ENCODE measurements at regions not wholly inside any gene's neighbourhood (a gene's known extent, or its start where the extent isn't known, plus 50 kb on each side); places are given as distances from the start of the nearest gene placed in this dataset.

GRCh38 chr10:130491011-130491692 lies 355.0 kb downstream of the GLRX3 start:
- ChIA-PET CTCF (no interaction called here), POLR2A (no interaction called here)
- DNase-seq (ENCODE audit: extremely low spot score), result no peak
- no peak for TF ChIP-seq CTBP1 (IDR thresholded peaks at IDR 0.05; ENCODE audit: borderline replicate concordance)
- no peak for TF ChIP-seq L3MBTL2 (conservative IDR thresholded peaks at IDR 0.05)
- TF ChIP-seq ZNF384 (IDR thresholded peaks at IDR 0.05), result no peak
- no peak for TF ChIP-seq HDGF (IDR thresholded peaks at IDR 0.05; ENCODE audit: borderline replicate concordance)
- TF ChIP-seq SUZ12 (IDR thresholded peaks at IDR 0.05), result no peak
- TF ChIP-seq ELF4 (IDR thresholded peaks at IDR 0.05), result no peak

- POLR2A ChIA-PET, result no interaction called here
- no peak for TF ChIP-seq FOXA1 (IDR thresholded peaks at IDR 0.05)
- no peak for TF ChIP-seq HDGF (IDR thresholded peaks at IDR 0.05; ENCODE audit: borderline replicate concordance)
- no peak for TF ChIP-seq ZNF384 (IDR thresholded peaks at IDR 0.05)
- no peak for TF ChIP-seq SUZ12 (IDR thresholded peaks at IDR 0.05)
- no peak for TF ChIP-seq PKNOX1 (IDR thresholded peaks at IDR 0.05)
- no peak for TF ChIP-seq ELF4 (IDR thresholded peaks at IDR 0.05)
- CTCF ChIA-PET, result no interaction called here
- no peak for DNase-seq (ENCODE audit: extremely low spot score)
Observed at GRCh38 chr10:130491693-130492050, 355.5 kb downstream of the GLRX3 start.

- TF ChIP-seq BHLHE40 (IDR thresholded peaks at IDR 0.05; ENCODE audit: borderline replicate concordance) (no peak), FOXA1 (IDR thresholded peaks at IDR 0.05) (no peak), ZNF384 (IDR thresholded peaks at IDR 0.05) (no peak), ARNT (IDR thresholded peaks at IDR 0.05) (no peak), ELF4 (IDR thresholded peaks at IDR 0.05) (no peak), CTBP1 (IDR thresholded peaks at IDR 0.05; ENCODE audit: borderline replicate concordance) (no peak), FOXM1 (IDR thresholded peaks at IDR 0.05; ENCODE audit: borderline replicate concordance) (no peak), TARDBP (IDR thresholded peaks at IDR 0.05) (no peak), HDGF (IDR thresholded peaks at IDR 0.05; ENCODE audit: borderline replicate concordance) (no peak), FOXK2 (IDR thresholded peaks at IDR 0.05) (no peak), SP1 (IDR thresholded peaks at IDR 0.05) (no peak), SUZ12 (IDR thresholded peaks at IDR 0.05) (no peak), PKNOX1 (IDR thresholded peaks at IDR 0.05) (no peak)
- POLR2A ChIA-PET, result no interaction called here
- no peak for DNase-seq (ENCODE audit: extremely low spot score)
- CTCF ChIA-PET, result no interaction called here
Observed at GRCh38 chr10:130492266-130492934, 356.2 kb downstream of the GLRX3 start.

GRCh38 chr10:130493021-130493420 lies 356.8 kb downstream of the GLRX3 start:
- POLR2A ChIA-PET, result no interaction called here
- no peak for DNase-seq (ENCODE audit: extremely low spot score)
- CTCF ChIA-PET, result no interaction called here
- no peak for TF ChIP-seq SUZ12 (IDR thresholded peaks at IDR 0.05)
- no peak for TF ChIP-seq ELF4 (IDR thresholded peaks at IDR 0.05)
- no peak for TF ChIP-seq FOXK2 (IDR thresholded peaks at IDR 0.05)
- TF ChIP-seq TARDBP (IDR thresholded peaks at IDR 0.05), result no peak

GRCh38 chr10:130493446-130494145 lies 357.4 kb downstream of the GLRX3 start:
- ChIA-PET CTCF (no interaction called here), POLR2A (no interaction called here)
- TF ChIP-seq PKNOX1 (IDR thresholded peaks at IDR 0.05) (no peak), SUZ12 (IDR thresholded peaks at IDR 0.05) (no peak), FOXK2 (IDR thresholded peaks at IDR 0.05) (no peak), LEF1 (IDR thresholded peaks at IDR 0.05; ENCODE audit: borderline replicate concordance) (no peak), L3MBTL2 (conservative IDR thresholded peaks at IDR 0.05) (no peak), CTBP1 (IDR thresholded peaks at IDR 0.05; ENCODE audit: borderline replicate concordance) (no peak), ZNF384 (IDR thresholded peaks at IDR 0.05) (no peak), SP1 (IDR thresholded peaks at IDR 0.05) (no peak), TARDBP (IDR thresholded peaks at IDR 0.05) (no peak), HDGF (IDR thresholded peaks at IDR 0.05; ENCODE audit: borderline replicate concordance) (no peak), NFRKB (IDR thresholded peaks at IDR 0.05) (no peak), BHLHE40 (IDR thresholded peaks at IDR 0.05; ENCODE audit: borderline replicate concordance) (no peak), FOXA1 (IDR thresholded peaks at IDR 0.05) (no peak)
- no peak for DNase-seq (ENCODE audit: extremely low spot score)

GRCh38 chr10:130495116-130495862 lies 359.1 kb downstream of the GLRX3 start:
- DNase-seq (ENCODE audit: extremely low spot score), result no peak
- TF ChIP-seq BHLHE40 (IDR thresholded peaks at IDR 0.05; ENCODE audit: borderline replicate concordance) (no peak), SP1 (IDR thresholded peaks at IDR 0.05) (no peak), SUZ12 (IDR thresholded peaks at IDR 0.05) (no peak), HDGF (IDR thresholded peaks at IDR 0.05; ENCODE audit: borderline replicate concordance) (no peak), L3MBTL2 (conservative IDR thresholded peaks at IDR 0.05) (no peak), LEF1 (IDR thresholded peaks at IDR 0.05; ENCODE audit: borderline replicate concordance) (no peak), ZNF384 (IDR thresholded peaks at IDR 0.05) (no peak), CTBP1 (IDR thresholded peaks at IDR 0.05; ENCODE audit: borderline replicate concordance) (no peak)
- CTCF ChIA-PET, result no interaction called here

More at GRCh38 chr10:130495116-130495862, 359.1 kb downstream of the GLRX3 start:
- POLR2A ChIA-PET, result no interaction called here

All from HEK293T (cell line).